ENCODE measurements at regions not wholly inside any gene's neighbourhood (a gene's known extent, or its start where the extent isn't known, plus 50 kb on each side); places are given as distances from the start of the nearest gene placed in this dataset.

DNA sequence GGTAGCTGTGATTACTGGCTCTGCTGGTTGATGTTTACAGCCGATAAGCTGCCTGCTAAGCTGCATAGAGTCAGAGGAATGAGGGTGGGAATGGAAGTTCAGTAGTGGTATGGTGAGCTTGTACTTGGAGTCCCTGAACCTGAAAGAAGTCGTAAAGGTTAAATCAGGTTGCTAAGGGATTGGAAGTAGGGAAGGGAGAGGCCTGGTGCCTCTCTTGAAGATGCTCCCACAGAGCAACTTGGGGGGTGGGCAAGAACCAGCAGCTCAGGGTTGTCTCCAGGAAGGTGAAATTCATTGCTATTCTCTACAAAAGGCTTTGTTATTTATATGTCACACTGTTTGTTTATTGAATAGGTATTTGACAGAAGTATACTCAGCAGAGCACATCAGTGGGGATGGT is 73.8 kb upstream of the OLFM4 start:
- no peaks in the 10 kb centered on the region for H3K9me3 ChIP-seq (ENCODE audit: control extremely low read depth in 1 of 3, control insufficient read depth in 2 of 3, insufficient read depth in 1 of 3, low read length in 2 of 3)
- H2AFZ ChIP-seq (ENCODE audit: insufficient read depth, low read depth, low read length, poor library complexity, severe bottlenecking), result no peak overlapping the region
- POLR2A ChIA-PET, result no interaction called here
- no peaks in the 10 kb centered on the region for H3K36me3 ChIP-seq (replicated peaks in 1 of 2; ENCODE audit: control extremely low read depth in 1 of 2, control insufficient read depth in 1 of 2, extremely low read depth in 1 of 2, insufficient read depth in 2 of 2, low read length in 1 of 2)
- no peaks in the 10 kb centered on the region for H3K79me2 ChIP-seq (ENCODE audit: control insufficient read depth, insufficient read depth, low read length)
- H3K4me3 Mint-ChIP-seq, result no peak overlapping the region
- CTCF ChIA-PET, result interaction anchor here (1.2 to 6.3 kb wide), 2 partner anchors 12 to 108 kb away, joined by 3 to 35 read pairs; no protein-coding TSS in a partner anchor
- no peaks in the 10 kb centered on the region for H3K9me3 Mint-ChIP-seq (ENCODE audit: insufficient read depth)
- no peak for TF ChIP-seq EZH2 (IDR thresholded peaks at IDR 0.05; ENCODE audit: borderline replicate concordance, insufficient read depth, low read depth, low read length, poor library complexity, severe bottlenecking)
- TF ChIP-seq, protein P1, sequence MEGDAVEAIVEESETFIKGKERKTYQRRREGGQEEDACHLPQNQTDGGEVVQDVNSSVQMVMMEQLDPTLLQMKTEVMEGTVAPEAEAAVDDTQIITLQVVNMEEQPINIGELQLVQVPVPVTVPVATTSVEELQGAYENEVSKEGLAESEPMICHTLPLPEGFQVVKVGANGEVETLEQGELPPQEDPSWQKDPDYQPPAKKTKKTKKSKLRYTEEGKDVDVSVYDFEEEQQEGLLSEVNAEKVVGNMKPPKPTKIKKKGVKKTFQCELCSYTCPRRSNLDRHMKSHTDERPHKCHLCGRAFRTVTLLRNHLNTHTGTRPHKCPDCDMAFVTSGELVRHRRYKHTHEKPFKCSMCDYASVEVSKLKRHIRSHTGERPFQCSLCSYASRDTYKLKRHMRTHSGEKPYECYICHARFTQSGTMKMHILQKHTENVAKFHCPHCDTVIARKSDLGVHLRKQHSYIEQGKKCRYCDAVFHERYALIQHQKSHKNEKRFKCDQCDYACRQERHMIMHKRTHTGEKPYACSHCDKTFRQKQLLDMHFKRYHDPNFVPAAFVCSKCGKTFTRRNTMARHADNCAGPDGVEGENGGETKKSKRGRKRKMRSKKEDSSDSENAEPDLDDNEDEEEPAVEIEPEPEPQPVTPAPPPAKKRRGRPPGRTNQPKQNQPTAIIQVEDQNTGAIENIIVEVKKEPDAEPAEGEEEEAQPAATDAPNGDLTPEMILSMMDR (IDR thresholded peaks at IDR 0.05), result no peak
- H3K9ac ChIP-seq (ENCODE audit: low read length), result no peak overlapping the region
- H3K4me1 Mint-ChIP-seq, result no peaks in the 10 kb centered on the region
- intact Hi-C loops (cut with micrococcal nuclease), result no loop called here
- no peak overlapping the region for H3K4me3 ChIP-seq (ENCODE audit: control extremely low read depth in 1 of 5, extremely low read depth in 1 of 5, insufficient read depth in 1 of 5, low read depth in 2 of 5, low read length in 4 of 5)
- no peaks in the 10 kb centered on the region for H3K27me3 ChIP-seq (replicated peaks in 1 of 4; ENCODE audit: control extremely low read depth in 1 of 4, control insufficient read depth in 3 of 4, insufficient read depth in 4 of 4, low read length in 3 of 4)
- H3K27me3 Mint-ChIP-seq, result no peaks in the 10 kb centered on the region
- no peaks in the 10 kb centered on the region for H3K4me1 ChIP-seq (ENCODE audit: control insufficient read depth in 2 of 2, insufficient read depth in 2 of 2, low read length in 2 of 2)
- no peak overlapping the region for H3K4me2 ChIP-seq (replicated peaks; ENCODE audit: low read depth, low read length, poor library complexity, severe bottlenecking)
- no peak for DNase-seq
- no peaks in the 10 kb centered on the region for H4K20me1 ChIP-seq (ENCODE audit: control insufficient read depth, insufficient read depth, low read length, poor library complexity, severe bottlenecking)
- 90% methylated on average over 2 of the region's 2 CpGs for WGBS (ENCODE audit: insufficient coverage)
- H3K27ac Mint-ChIP-seq, result no peak overlapping the region
- ATAC-seq (ENCODE audit: low read depth), result no peak
- no peak overlapping the region for H3K27ac ChIP-seq (ENCODE audit: low read length in 2 of 2)

DNA sequence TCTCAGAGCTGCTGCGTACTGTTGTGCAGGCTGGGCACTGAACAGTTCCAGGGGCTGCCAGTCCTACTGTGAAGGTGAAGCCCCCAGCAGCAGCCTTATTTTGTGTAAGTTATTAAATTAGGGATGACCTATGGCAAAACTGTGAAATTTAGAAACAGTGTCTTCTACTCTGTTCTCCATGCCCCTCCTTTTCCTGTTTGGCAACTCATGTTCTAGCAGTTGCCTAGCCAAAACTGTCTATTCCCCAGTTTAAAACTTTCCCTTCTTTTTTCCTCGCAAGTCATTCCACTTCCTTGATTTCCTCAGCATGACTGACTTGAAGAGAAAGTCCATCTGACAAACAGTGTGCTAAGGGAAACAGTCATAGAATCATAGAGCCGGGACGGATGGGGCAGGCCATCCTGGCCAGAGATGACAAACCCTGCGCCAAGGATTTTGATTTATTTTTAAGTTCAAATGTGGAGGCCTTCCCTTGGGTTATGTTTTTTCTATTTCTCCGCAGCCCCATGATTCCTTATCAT is 78.1 kb upstream of the OLFM4 start:
- H3K4me3 ChIP-seq (ENCODE audit: control extremely low read depth in 1 of 5, extremely low read depth in 1 of 5, insufficient read depth in 1 of 5, low read depth in 2 of 5, low read length in 4 of 5), result no peak overlapping the region
- no peaks in the 10 kb centered on the region for H3K79me2 ChIP-seq (ENCODE audit: control insufficient read depth, insufficient read depth, low read length)
- no peak overlapping the region for H3K4me3 Mint-ChIP-seq
- H2AFZ ChIP-seq (ENCODE audit: insufficient read depth, low read depth, low read length, poor library complexity, severe bottlenecking), result no peak overlapping the region
- no peaks in the 10 kb centered on the region for H4K20me1 ChIP-seq (ENCODE audit: control insufficient read depth, insufficient read depth, low read length, poor library complexity, severe bottlenecking)
- ChIA-PET POLR2A (no interaction called here), CTCF (interaction anchor here (1.2 to 6.3 kb wide), 2 partner anchors 17 kb away, joined by 5 to 35 read pairs; no protein-coding TSS in a partner anchor)
- H3K36me3 ChIP-seq (replicated peaks in 1 of 2; ENCODE audit: control extremely low read depth in 1 of 2, control insufficient read depth in 1 of 2, extremely low read depth in 1 of 2, insufficient read depth in 2 of 2, low read length in 1 of 2), result no peaks in the 10 kb centered on the region
- no peak overlapping the region for H3K9ac ChIP-seq (ENCODE audit: low read length)
- H3K27ac ChIP-seq (ENCODE audit: low read length in 2 of 2), result no peak overlapping the region
- H3K27ac Mint-ChIP-seq, result no peak overlapping the region
- no peaks in the 10 kb centered on the region for H3K9me3 Mint-ChIP-seq (ENCODE audit: insufficient read depth)
- H3K27me3 ChIP-seq (replicated peaks in 1 of 4; ENCODE audit: control extremely low read depth in 1 of 4, control insufficient read depth in 3 of 4, insufficient read depth in 4 of 4, low read length in 3 of 4), result no peaks in the 10 kb centered on the region
- ATAC-seq (ENCODE audit: low read depth) (no peak), DNase-seq (no peak)
- peaks cover 3% of the 10 kb centered on the region for H3K27me3 Mint-ChIP-seq
- TF ChIP-seq, protein P1 (IDR thresholded peaks at IDR 0.05), result no peak
- TF ChIP-seq EZH2 (IDR thresholded peaks at IDR 0.05; ENCODE audit: borderline replicate concordance, insufficient read depth, low read depth, low read length, poor library complexity, severe bottlenecking), result no peak
- no peaks in the 10 kb centered on the region for H3K4me1 ChIP-seq (ENCODE audit: control insufficient read depth in 2 of 2, insufficient read depth in 2 of 2, low read length in 2 of 2)
- WGBS (ENCODE audit: insufficient coverage), result 91% methylated on average over 4 of the region's 6 CpGs
- peaks cover 0 to 6% (median 0%) of the 10 kb centered on the region in 3 donors for H3K9me3 ChIP-seq (ENCODE audit: control extremely low read depth in 1 of 3, control insufficient read depth in 2 of 3, insufficient read depth in 1 of 3, low read length in 2 of 3)
- no peak overlapping the region for H3K4me2 ChIP-seq (replicated peaks; ENCODE audit: low read depth, low read length, poor library complexity, severe bottlenecking)
- intact Hi-C loops (cut with micrococcal nuclease), result no loop called here
- H3K4me1 Mint-ChIP-seq, result peaks cover 1% of the 10 kb centered on the region
